Gastrocnemius medialis (tissue), 4 donors: ENCODE measurements at regions not wholly inside any gene's neighbourhood (a gene's known extent, or its start where the extent isn't known, plus 50 kb on each side); places are given as distances from the start of the nearest gene placed in this dataset.

Source experiments
- CTCF ChIP-seq, 5 experiments: fragments of 450-650 bp in 3 of 5; fragments of 200-600 bp in 2 of 5; sonication (generic) in 2 of 5; IDR thresholded peaks in 4 of 5; conservative IDR thresholded peaks in 1 of 5; 1 replicate in 4 of 5; 2 replicates in 1 of 5; pipeline ENCODE4 v1.5.1; 2016 to 2019; ENCODE audit warnings: antibody characterized with exemption in 5 of 5, mild to moderate bottlenecking in 3 of 5, moderate library complexity in 3 of 5
- POLR2A ChIP-seq, 2 donors: fragments of 450-650 bp; IDR thresholded peaks; one replicate each; pipeline ENCODE4 v1.6.1; 2017; ENCODE audit warnings: antibody characterized with exemption in 2 of 2, mild to moderate bottlenecking in 2 of 2, moderate library complexity in 2 of 2

- TF ChIP-seq POLR2A (IDR thresholded peaks at IDR 0.05) (no peak), CTCF (IDR thresholded peaks at IDR 0.05 in 4 of 5, conservative IDR thresholded peaks at IDR 0.05 in 1 of 5) (no peak)
These were observed 53.1 kb downstream of the SHANK2 start for GRCh38 chr11:71199226-71199820.
